Stimulated activated CD4-positive, alpha-beta T cell treated with anti-CD3 and anti-CD28 coated beads, Interleukin-15, amount 100 ng/mL, for 48 hours (primary cell): ENCODE measurements at regions not wholly inside any gene's neighbourhood (a gene's known extent, or its start where the extent isn't known, plus 50 kb on each side); places are given as distances from the start of the nearest gene placed in this dataset.
"Not testable (repeated sequence)": the region's sequence is repeated elsewhere in the genome, so short reads cannot be mapped to it uniquely, and the experiment has no call there.

Experiments used
- DNase-seq, 2 donors: peaks; one replicate each; pipeline ENCODE4 v3.0.0-alpha.2; 2020; ENCODE audit warnings: low read depth in 2 of 2

DNA sequence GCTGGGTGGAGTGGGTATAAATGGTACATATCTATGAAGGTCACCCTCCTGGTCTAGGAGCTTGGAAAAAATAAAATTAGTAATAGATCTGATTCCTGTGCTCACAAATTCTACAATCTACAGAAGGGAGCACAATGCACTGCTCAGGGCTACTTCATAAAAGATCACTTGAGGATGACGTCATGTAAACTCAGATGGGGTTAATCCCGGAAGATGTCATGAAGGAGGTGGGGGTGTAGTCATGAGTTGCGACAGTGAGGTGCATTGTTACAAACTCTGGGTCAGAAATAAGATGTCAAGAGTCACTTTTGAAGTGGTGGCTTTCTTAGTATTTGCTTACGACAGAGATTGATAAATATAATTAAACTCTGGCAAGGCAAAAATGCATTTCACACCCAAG, 68.2 kb downstream of the LHX9 start:
- DNase-seq = no peak

DNA sequence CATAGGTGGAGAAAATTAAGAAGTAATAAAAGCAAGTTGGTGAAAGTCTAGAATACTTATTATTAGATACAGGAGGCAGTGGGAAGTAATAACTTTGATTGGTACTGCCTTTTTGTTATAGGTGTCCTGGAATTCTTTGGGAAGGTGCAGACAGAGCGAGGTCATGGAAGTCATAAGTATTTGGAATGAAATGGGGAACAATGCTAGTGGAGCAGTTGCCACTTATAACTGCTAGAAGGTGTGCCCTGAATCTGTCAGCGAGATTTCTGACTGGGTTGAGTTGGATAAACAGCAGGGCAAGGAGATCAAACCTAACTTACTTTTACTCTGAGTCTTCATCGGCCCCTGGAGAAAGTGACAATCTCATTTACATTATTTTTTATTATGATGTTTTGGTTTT, 69.6 kb downstream of the LHX9 start:
- no peak for DNase-seq

DNA sequence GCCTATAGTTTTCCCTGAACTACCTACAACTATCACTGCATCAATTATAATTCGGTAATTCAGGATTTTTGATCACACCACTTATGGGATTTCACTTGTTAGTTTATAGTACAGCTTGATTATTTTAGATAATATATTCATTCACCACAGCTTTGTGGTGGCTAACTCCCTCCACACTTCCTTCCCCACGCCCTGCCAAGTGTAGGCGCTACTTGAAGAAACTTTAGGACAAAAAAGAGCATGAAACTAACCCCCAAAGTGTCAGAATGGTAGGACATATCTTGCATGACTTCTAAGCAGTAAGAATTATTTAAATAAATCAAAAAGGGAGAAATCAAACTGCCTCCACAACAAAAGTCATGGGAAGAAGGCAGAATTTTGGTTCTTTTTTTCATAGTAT, 70.1 kb downstream of the LHX9 start:
- no peak for DNase-seq

DNA sequence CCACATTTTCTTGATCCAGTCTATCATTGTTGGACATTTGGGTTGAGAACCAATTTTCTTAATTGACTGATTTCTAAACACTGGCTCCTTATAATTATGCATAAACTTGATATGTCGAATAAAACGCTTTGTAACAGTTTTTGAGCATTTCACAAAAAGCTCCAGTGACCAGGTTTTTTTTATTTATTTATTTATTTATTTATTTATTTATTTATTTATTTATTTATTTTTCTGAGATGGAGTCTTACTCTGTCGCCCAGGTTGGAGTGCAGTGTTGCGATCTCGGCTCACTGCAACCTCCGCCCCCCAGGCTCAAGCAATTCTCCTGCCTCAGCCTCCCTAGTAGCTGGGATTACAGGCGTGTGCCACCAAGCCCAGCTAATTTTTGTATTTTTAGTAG, 71.4 kb downstream of the LHX9 start:
- not testable (repeated sequence) for DNase-seq

DNA sequence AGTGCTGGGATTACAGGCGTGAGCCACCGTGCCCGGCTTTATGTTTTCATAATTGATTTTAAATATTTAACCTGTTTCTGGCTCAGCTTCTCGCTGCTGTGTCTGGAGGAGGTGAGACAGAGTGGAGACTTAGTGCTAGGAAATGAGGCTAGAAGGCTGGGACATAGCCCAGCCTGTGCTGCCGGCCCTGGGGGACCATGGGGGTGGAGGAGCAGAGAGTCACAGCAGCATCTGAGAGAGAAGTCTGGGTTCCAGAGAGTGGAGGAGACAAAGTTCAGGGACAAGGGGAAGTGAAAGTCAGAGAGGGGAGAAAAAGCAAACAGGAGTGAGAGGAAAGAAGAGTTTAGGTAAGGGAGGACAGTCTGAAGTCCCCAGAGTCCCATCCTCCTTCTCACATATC, 71.9 kb downstream of the LHX9 start:
- no peak for DNase-seq

DNA sequence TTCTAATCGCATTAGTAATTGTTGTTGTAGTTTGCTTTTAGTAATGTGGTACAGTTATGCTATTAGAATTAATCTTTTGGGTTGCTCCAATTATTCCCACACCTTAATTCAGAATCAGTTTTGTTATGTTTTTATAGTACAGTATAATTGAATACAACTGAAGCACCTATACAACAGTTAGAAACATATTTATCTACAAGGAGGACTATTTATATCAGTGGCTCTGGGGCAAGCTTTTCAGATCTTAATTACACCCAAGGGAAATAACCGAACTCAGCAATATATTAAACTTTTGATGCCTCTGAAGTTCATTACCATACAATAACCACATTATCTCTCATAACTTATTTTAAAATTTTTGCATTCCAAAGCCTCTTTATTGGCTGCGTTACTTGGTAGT, 74.4 kb downstream of the LHX9 start:
- no peak for DNase-seq

- DNase-seq = no peak
Measured at GRCh38 chr1:197994907-197995407, 77.8 kb downstream of the LHX9 start.

- no peak for DNase-seq
Measured at GRCh38 chr1:197995408-197996258, 78.5 kb downstream of the LHX9 start.

GRCh38 chr1:197996259-197996512, 79.0 kb downstream of the LHX9 start:
- DNase-seq = not testable (repeated sequence)

DNA sequence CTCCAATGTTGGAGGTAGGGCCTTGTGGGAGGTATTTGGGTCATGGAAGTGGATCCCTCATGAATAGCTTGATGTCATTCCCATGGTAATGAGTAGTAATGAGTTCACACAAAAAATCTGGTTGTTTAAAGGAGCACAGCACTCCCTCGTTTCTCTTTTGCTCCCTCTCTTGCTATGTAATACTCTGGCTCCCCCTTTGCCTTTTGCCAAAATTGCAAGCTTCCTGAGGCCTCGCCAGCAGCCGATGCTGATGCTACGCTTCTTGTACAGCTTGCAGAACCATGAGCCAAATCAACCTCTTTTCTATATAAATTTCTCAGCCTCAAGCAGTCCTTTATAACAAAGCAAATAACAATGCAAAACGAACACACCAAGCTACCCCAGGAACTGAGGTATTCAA, 80.9 kb downstream of the LHX9 start:
- no peak for DNase-seq

- DNase-seq = no peak
Measured at GRCh38 chr1:198001776-198002408, 84.7 kb downstream of the LHX9 start.

GRCh38 chr1:198003468-198003867, 86.3 kb downstream of the LHX9 start:
- DNase-seq = no peak

GRCh38 chr1:198007011-198007410, 89.8 kb downstream of the LHX9 start:
- no peak for DNase-seq

- no peak for DNase-seq
Measured at GRCh38 chr1:198007687-198008607, 90.8 kb downstream of the LHX9 start.

DNA sequence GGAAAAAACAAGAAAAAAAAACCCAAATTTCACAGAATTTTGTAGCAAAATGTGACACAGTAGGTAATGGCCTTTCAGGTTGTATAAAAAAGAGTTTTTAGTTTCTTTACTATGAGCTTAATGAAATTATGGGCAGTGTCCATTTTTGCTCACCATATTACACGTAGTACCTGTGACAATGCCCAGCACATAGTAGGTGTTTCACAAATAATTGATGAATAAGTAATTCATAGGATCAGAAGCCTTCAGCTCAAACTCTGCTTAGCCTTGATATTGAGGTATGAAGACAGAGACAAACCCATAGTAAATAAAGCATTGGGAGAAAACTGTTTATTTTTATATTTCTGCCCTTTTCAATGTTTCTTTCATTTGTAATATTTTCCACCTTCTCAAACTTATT, 97.2 kb downstream of the LHX9 start:
- DNase-seq = no peak

GRCh38 chr1:198015309-198015708, 98.1 kb downstream of the LHX9 start:
- no peak for DNase-seq

- DNase-seq = no peak
Measured at GRCh38 chr1:198018529-198018928, 101.4 kb downstream of the LHX9 start.

- no peak for DNase-seq
Measured at GRCh38 chr1:198019126-198019525, 102.0 kb downstream of the LHX9 start.

DNA sequence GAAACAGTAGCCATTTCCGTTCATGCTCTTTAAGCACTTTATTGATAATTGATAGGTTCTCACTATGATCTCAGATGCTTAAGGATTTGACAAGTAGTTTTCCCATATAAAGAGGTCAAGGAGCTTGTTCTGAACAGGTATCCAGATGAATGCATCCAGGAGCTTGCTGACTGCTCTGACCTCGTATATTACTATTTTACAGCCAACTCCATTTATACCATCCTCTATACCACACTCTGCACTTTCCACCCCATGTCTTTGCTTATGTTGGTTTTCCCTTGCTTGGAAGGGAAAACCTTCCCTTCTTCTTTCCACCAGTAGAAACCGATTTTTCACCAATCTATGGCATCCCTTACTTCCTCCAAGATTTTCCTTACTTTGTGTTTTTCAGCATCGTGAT, 107.2 kb downstream of the LHX9 start:
- no peak for DNase-seq

DNA sequence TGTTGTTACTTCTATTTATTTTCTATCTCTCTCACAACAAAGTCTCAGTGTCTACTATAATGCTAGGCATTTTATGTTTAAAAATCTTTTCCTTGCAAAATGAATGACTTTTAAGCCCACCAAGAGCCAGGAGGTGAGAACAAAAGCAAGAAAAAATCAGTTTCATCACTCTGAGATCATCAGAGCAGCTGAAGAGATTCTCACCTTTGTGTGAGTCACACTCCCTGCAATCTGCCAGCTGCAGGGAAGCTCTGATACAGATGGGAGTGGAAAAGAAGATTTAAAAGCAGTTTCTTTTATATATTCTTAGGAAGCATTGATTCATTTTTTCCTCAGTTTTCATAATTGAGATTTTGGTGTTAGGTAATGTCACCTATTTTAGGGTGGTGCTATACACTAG, 107.6 kb downstream of the LHX9 start:
- no peak for DNase-seq

DNA sequence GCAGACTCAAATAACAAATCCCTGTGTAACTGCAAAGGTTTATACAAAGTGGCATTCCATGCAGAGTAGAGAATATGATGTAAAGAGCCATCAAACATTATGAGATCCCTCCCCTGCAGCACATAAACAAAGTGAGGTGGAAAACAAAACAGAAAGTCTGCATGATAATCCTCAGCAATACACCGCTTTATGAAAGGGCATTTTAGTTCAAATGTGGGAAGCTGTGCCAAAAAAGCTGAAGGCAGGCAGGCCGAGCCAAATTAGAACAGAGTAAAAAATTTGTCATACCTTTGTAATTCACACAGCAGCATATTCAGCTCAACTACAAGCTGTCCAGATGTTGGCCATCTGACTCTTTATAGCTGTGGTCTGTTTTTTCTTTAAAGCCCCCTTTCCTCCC, 113.5 kb downstream of the LHX9 start:
- no peak for DNase-seq

GRCh38 chr1:198031086-198031485, 113.9 kb downstream of the LHX9 start:
- DNase-seq = no peak

DNA sequence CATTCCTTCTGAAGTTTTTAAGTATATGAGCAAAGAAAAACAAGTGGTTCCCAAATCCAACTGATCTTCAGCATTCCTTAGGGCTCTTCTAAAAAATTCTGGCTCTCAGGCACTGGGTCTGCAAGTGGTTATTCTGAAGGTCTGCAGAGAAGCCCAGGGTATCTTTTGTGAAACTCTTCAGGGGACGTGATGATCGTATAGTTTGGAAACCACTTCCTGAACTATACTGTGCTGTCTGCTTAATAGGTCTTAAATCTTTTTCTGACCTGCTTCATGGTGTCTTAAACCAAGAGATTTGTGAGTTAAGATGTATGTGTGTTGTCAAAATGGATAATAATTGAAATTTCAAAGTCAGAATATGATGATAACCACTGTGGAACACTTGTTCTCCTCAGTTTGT, 115.5 kb downstream of the LHX9 start:
- no peak for DNase-seq
